NT2/D1 (cell line): ENCODE measurements at regions not wholly inside any gene's neighbourhood (a gene's known extent, or its start where the extent isn't known, plus 50 kb on each side); places are given as distances from the start of the nearest gene placed in this dataset.

Source experiments
- DNase-seq: peaks from one replicate; pipeline ENCODE4 v3.0.0-alpha.2; 2011; ENCODE audit warnings: low read depth, low spot score
- H3K27me3 ChIP-seq: 2 replicates; pipeline ENCODE4 v1.6.0; 2011; ENCODE audit warnings: mild to moderate bottlenecking; ENCODE audit not compliant: insufficient read length, insufficient read depth
- H3K36me3 ChIP-seq: 2 replicates; pipeline ENCODE4 v1.6.1; 2011; ENCODE audit warnings: mild to moderate bottlenecking, low read length, mixed read lengths; ENCODE audit not compliant: insufficient read depth, insufficient read length
- H3K4me1 ChIP-seq: 2 replicates; pipeline ENCODE4 v1.5.1; 2011; ENCODE audit not compliant: insufficient read depth, insufficient read length
- H3K4me3 ChIP-seq: 2 replicates; pipeline ENCODE4 v1.5.1; 2011; ENCODE audit warnings: low read depth; ENCODE audit not compliant: insufficient read length
- H3K9ac ChIP-seq: 2 replicates; pipeline ENCODE4 v1.6.0; 2011; ENCODE audit warnings: low read depth; ENCODE audit not compliant: insufficient read length
- H3K9me3 ChIP-seq: 2 replicates; pipeline ENCODE4 v1.5.1; 2011; ENCODE audit warnings: mild to moderate bottlenecking, low read length; ENCODE audit not compliant: insufficient read depth
- SUZ12 ChIP-seq: IDR thresholded peaks from 2 replicates; pipeline ENCODE4 v1.6.1; 2011; ENCODE audit not compliant: insufficient read length, insufficient read depth; ENCODE audit errors: extremely low read depth
- YY1 ChIP-seq: IDR thresholded peaks from 2 replicates; pipeline ENCODE4 v1.6.1; 2011; ENCODE audit not compliant: insufficient read length, insufficient read depth
- ZNF274 ChIP-seq: IDR thresholded peaks from 2 replicates; pipeline ENCODE4 v1.6.1; 2011; ENCODE audit warnings: mild to moderate bottlenecking, low read depth, low read length

GRCh38 chr12:19830446-19830845 is 391.2 kb downstream of the AEBP2 start:
- no peaks in the 10 kb centered on the region for H3K36me3 ChIP-seq
- TF ChIP-seq ZNF274 (no peak), SUZ12 (no peak)
- H3K4me3 ChIP-seq, result no peak overlapping the region
- H3K27me3 ChIP-seq, result no peaks in the 10 kb centered on the region
- DNase-seq, result no peak
- H3K9me3 ChIP-seq, result peaks cover 18% of the 10 kb centered on the region; the same call in 1 of the 2 replicates
- no peak overlapping the region for H3K9ac ChIP-seq
- H3K4me1 ChIP-seq, result no peaks in the 10 kb centered on the region

GRCh38 chr12:19833775-19834501 is 394.6 kb downstream of the AEBP2 start:
- DNase-seq, result peak; percentile 33
- Histone ChIP-seq H3K4me1 (no peaks in the 10 kb centered on the region), H3K9me3 (no peaks in the 10 kb centered on the region), H3K36me3 (no peaks in the 10 kb centered on the region), H3K9ac (no peak overlapping the region), H3K4me3 (no peak overlapping the region), H3K27me3 (no peaks in the 10 kb centered on the region)
- TF ChIP-seq ZNF274 (no peak), YY1 (no peak), SUZ12 (no peak)

GRCh38 chr12:19834592-19834991 is 395.3 kb downstream of the AEBP2 start:
- no peak for DNase-seq
- Histone ChIP-seq H3K36me3 (no peaks in the 10 kb centered on the region), H3K9me3 (no peaks in the 10 kb centered on the region), H3K4me3 (no peak overlapping the region), H3K9ac (no peak overlapping the region), H3K4me1 (no peaks in the 10 kb centered on the region), H3K27me3 (no peaks in the 10 kb centered on the region)
- TF ChIP-seq ZNF274 (no peak), SUZ12 (no peak), YY1 (no peak)

GRCh38 chr12:19836056-19836455 is 396.8 kb downstream of the AEBP2 start:
- Histone ChIP-seq H3K9ac (no peak overlapping the region), H3K36me3 (no peaks in the 10 kb centered on the region), H3K27me3 (no peaks in the 10 kb centered on the region), H3K4me1 (no peaks in the 10 kb centered on the region), H3K4me3 (no peak overlapping the region), H3K9me3 (no peaks in the 10 kb centered on the region)
- TF ChIP-seq SUZ12, result no peak
- no peak for TF ChIP-seq YY1
- no peak for TF ChIP-seq ZNF274
- no peak for DNase-seq

- DNase-seq, result no peak
- Histone ChIP-seq H3K36me3 (no peaks in the 10 kb centered on the region), H3K4me3 (no peak overlapping the region), H3K27me3 (no peaks in the 10 kb centered on the region), H3K4me1 (no peaks in the 10 kb centered on the region), H3K9ac (no peak overlapping the region), H3K9me3 (no peaks in the 10 kb centered on the region)
- TF ChIP-seq YY1, result no peak
- TF ChIP-seq SUZ12, result no peak
- no peak for TF ChIP-seq ZNF274
These were observed 397.2 kb downstream of the AEBP2 start for GRCh38 chr12:19836456-19836855.

GRCh38 chr12:19837543-19837942 is 398.3 kb downstream of the AEBP2 start:
- Histone ChIP-seq H3K36me3 (no peaks in the 10 kb centered on the region), H3K4me1 (no peaks in the 10 kb centered on the region), H3K9me3 (no peaks in the 10 kb centered on the region), H3K9ac (no peak overlapping the region), H3K27me3 (no peaks in the 10 kb centered on the region), H3K4me3 (no peak overlapping the region)
- no peak for DNase-seq
- TF ChIP-seq ZNF274 (no peak), YY1 (no peak), SUZ12 (no peak)

- Histone ChIP-seq H3K27me3 (no peaks in the 10 kb centered on the region), H3K4me3 (no peak overlapping the region), H3K36me3 (no peaks in the 10 kb centered on the region), H3K9me3 (no peaks in the 10 kb centered on the region), H3K9ac (no peak overlapping the region), H3K4me1 (no peaks in the 10 kb centered on the region)
- no peak for DNase-seq
- TF ChIP-seq YY1, result no peak
These were observed 402.2 kb downstream of the AEBP2 start for GRCh38 chr12:19841451-19841850.

GRCh38 chr12:19842116-19842515 is 402.8 kb downstream of the AEBP2 start:
- H3K9me3 ChIP-seq, result no peaks in the 10 kb centered on the region
- DNase-seq, result no peak
- H3K27me3 ChIP-seq, result no peaks in the 10 kb centered on the region
- H3K9ac ChIP-seq, result no peak overlapping the region
- H3K36me3 ChIP-seq, result no peaks in the 10 kb centered on the region
- no peaks in the 10 kb centered on the region for H3K4me1 ChIP-seq
- TF ChIP-seq ZNF274 (no peak), YY1 (no peak), SUZ12 (no peak)
- H3K4me3 ChIP-seq, result no peak overlapping the region
